ENCODE measurements at regions not wholly inside any gene's neighbourhood (a gene's known extent, or its start where the extent isn't known, plus 50 kb on each side); places are given as distances from the start of the nearest gene placed in this dataset.

DNA sequence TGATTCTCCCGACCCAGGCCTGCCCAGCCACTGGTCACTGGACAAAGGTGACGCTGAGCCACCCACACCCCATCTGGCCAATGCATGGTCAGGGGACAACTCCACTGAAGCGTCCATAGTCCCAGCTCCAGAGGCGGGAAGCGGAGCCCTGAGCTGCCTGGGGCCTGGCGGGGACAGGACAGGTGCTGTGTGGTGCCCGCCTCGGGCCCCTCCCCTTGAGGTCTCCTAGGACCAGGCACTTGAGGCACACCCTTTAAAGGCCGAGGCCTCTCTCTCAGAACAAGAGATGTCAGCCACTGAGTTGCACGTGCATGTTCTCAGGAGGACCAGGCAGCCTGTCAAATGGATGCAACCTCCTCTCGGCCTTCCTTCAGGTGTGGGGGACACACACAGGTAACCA lies 52.5 kb upstream of the PPP2R2D start:
- no peak for DNase-seq (ENCODE audit: low read depth in 2 of 2)

DNA sequence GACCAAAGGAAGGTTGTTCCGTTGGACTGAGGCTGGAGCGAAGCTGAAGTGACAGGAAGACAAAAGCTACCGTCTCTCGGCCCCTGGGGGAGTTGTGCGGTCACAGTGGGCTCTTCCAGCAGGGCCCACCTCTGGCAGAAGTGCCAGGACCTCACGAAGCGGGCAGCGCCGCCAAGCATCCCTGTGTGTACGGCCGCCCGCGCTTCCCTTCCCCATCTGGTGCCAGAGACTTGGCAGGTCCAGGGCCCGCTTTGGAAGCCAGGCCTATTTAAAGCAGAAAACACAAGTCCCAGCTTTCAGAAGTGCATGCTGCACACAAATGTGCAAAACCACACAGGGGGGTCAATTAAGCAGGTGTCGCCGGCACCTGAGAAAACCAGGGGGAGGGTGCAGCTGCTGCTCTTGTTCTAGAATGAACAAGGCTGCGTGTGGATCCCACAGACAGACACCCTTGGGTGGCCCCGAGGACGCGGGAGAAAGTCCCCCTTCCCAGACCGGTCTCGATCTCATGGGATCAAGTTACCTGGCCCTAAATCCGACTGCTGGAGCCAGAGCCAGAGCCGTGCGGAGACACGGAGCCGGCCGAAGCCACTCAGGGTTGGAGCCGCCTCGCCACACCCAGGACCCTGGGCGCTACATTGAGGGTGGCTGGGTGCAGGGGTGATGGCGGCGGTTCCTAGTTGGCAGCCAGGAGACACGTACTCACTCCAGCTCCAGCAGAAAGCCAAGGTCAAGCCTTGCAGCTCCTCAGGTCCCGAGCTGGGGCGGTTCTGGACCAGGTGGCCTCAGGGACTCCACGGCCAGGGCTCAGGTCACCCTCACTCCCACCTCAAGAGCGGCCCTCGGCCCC lies 51.8 kb upstream of the PPP2R2D start:
- no peak for DNase-seq (ENCODE audit: low read depth in 2 of 2)

DNA sequence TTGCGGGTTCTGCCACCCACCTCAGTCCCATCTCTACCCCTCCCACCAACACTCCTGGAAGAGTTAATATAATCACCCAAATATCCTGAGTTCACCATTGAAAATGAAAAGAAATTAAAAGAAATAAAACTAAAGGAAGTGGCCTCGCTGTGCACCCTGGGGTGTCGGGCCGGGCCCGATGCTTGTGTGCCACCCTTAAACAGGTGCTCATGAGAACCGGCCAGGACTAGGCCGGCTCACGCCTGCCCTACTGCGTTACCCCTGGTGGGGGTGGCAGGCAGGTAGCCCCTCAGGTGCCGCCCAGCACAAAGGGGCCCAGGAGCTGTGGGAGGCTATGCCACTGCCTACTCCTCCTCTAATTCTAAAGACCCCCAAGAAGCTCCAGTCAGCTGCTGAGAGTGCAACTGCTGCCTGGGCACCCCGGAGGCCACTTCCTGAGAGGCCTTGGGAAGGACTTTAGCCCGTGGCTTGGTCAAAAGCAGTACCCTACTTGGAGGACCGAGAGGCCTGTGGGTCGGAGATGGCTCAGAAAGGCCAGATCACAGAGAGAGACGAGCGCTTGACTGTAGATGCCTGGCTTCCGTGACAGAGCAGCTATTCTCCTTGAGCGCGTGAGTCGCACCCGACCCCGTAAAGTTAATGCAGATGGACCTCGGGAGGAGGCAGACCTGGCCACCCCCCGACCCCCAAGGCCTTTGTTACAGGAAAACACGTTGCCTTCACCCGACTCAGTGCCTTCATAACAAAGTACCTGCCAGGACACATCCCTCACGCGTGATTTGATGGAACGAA lies 51.0 kb upstream of the PPP2R2D start:
- DNase-seq (ENCODE audit: low read depth in 2 of 2): no peak

DNA sequence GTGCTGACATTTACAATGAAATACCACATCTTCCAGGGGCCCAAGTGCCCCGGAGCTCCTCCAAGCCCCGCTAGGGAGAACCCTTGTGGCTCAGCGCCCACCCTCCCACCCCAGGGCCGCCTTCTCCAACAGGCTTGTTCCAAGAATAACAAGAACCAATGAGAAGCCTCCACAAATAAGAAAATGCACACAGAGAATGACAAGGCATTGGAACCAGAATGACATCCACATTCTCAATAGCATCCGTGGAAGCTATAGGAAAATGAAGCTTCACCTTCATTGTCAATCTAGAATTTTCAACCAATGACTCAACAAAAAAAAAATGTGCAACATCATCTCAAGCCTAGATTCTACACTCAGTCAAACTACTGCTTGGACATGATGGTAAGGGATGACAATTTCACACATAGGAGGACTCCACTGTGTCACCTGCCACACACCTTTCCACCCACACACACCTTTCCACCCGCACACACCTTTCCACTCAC lies 50.4 kb upstream of the PPP2R2D start:
- DNase-seq (ENCODE audit: low read depth in 2 of 2): no peak
